ENCODE measurements at regions not wholly inside any gene's neighbourhood (a gene's known extent, or its start where the extent isn't known, plus 50 kb on each side); places are given as distances from the start of the nearest gene placed in this dataset.
"Not testable (repeated sequence)": the region's sequence is repeated elsewhere in the genome, so short reads cannot be mapped to it uniquely, and the experiment has no call there.

DNA sequence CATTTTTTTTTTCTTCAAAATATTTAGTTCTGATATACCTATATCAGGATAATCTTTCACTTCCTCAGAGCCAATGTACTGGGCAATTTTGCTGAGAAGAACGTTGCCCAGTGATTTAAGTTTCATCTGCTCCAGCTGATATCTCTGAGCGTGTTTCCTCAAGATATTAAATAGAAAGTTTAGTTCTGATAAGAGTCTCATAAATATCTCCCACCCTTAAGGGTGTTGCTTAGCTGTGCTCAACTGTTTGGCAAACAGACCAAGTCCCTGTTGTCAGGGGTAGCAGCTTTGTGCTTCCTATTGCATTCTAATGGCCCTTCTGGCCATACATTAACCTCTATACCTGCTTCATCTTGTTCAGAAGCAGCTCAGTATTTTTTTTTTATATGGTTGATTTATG, 84.7 kb upstream of the GPR141 start:
- DNase-seq: no peak
- Histone ChIP-seq H3K4me1 (no peaks in the 10 kb centered on the region), H3K36me3 (no peaks in the 10 kb centered on the region), H3K9me3 (no peaks in the 10 kb centered on the region), H3K27ac (no peak overlapping the region), H3K27me3 (no peaks in the 10 kb centered on the region), H3K4me3 (no peak overlapping the region)
- TF ChIP-seq, protein P1, sequence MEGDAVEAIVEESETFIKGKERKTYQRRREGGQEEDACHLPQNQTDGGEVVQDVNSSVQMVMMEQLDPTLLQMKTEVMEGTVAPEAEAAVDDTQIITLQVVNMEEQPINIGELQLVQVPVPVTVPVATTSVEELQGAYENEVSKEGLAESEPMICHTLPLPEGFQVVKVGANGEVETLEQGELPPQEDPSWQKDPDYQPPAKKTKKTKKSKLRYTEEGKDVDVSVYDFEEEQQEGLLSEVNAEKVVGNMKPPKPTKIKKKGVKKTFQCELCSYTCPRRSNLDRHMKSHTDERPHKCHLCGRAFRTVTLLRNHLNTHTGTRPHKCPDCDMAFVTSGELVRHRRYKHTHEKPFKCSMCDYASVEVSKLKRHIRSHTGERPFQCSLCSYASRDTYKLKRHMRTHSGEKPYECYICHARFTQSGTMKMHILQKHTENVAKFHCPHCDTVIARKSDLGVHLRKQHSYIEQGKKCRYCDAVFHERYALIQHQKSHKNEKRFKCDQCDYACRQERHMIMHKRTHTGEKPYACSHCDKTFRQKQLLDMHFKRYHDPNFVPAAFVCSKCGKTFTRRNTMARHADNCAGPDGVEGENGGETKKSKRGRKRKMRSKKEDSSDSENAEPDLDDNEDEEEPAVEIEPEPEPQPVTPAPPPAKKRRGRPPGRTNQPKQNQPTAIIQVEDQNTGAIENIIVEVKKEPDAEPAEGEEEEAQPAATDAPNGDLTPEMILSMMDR (IDR thresholded peaks at IDR 0.05): no peak
- no peak for TF ChIP-seq POLR2A (IDR thresholded peaks at IDR 0.05)

DNA sequence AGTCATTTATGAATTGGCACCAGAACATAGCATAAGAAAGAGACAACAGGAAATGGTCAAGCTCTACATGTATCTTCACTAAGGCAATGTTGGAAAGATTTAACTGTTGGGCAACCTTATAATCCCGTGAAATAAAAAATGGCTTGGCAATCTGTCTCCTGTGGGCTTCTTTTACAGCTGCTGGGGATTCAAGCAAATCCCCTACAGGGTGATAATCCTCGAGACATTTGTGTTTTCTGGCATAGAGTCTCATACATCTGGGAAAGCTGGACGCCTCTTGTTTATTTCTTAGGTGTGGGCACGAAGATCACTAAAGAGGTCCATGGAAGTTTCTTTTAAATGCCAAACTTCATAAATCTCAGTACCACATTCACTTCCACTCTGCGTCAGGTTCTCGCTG, 82.2 kb upstream of the GPR141 start:
- Histone ChIP-seq H3K9me3 (no peaks in the 10 kb centered on the region), H3K27me3 (no peaks in the 10 kb centered on the region), H3K27ac (no peak overlapping the region), H3K4me3 (no peak overlapping the region), H3K36me3 (no peaks in the 10 kb centered on the region), H3K4me1 (no peaks in the 10 kb centered on the region)
- TF ChIP-seq, protein P1 (IDR thresholded peaks at IDR 0.05): no peak
- TF ChIP-seq POLR2A (IDR thresholded peaks at IDR 0.05): no peak
- DNase-seq: no peak

DNA sequence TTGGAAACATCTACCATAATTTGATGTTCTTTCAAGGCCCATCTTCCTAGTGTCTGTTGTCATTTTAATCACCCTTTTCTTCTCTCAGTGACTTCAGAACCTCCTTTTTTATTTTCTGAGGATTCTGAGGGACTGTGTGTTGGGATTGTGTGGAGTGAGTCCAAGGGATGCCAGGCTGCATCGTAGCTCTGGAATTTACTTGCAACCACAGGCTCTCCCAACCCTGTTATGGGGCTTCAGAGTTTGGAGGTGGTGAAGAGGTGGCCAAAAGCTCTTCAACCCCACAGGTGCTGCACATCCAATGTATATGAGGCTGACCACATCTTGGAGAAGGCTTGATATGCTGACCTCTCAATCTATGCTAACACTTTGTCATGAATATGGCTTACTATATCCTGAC, 79.5 kb upstream of the GPR141 start:
- no peak for TF ChIP-seq POLR2A (IDR thresholded peaks at IDR 0.05)
- TF ChIP-seq, protein P1 (IDR thresholded peaks at IDR 0.05): no peak

DNA sequence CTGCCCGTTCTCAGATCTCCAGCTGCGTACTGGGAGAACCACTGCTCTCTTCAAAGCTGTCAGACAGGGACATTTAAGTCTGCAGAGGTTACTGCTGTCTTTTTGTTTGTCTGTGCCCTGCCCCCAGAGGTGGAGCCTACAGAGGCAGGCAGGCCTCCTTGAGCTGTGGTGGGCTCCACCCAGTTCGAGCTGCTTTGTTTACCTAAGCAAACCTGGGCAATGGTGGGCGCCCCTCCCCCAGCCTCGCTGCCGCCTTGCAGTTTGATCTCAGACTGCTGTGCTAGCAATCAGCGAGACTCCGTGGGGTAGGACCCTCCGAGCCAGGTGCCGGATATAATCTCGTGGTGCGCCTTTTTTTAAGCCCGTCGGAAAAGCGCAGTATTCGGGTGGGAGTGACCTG, 66.2 kb upstream of the GPR141 start:
- H3K9me3 ChIP-seq, H3K27ac ChIP-seq, DNase-seq, H3K4me1 ChIP-seq, H3K27me3 ChIP-seq, H3K36me3 ChIP-seq, H3K4me3 ChIP-seq: not testable (repeated sequence)

More for the DNA sequence above, 79.5 kb upstream of the GPR141 start:
- no peak for DNase-seq
- Histone ChIP-seq H3K27ac (no peak overlapping the region), H3K4me1 (no peaks in the 10 kb centered on the region), H3K27me3 (no peaks in the 10 kb centered on the region), H3K36me3 (no peaks in the 10 kb centered on the region), H3K4me3 (no peak overlapping the region), H3K9me3 (no peaks in the 10 kb centered on the region)

DNA sequence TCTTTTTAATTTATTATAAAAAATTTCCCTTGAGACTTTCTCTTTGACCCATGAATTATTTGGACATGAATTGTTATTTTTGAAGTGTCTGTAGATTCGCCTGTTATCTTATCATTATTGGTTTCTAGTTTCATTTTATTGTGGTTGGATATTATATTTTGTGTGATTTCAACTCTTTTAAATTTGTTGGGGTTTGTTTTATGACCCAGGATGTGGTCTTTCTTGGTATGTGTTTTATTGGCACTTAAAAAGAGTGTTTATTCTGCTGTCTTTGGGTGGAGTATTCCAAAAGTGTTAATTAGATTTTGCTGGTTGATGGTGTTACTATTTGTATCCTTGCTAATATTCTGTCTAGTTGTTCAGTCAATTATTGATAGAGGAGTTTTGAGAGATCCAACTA, 50.5 kb upstream of the GPR141 start:
- Histone ChIP-seq H3K4me1 (no peaks in the 10 kb centered on the region), H3K36me3 (no peaks in the 10 kb centered on the region), H3K27me3 (no peaks in the 10 kb centered on the region), H3K9me3 (peaks cover 0 to 3% (median 0%) of the 10 kb centered on the region in 4 donors), H3K27ac (no peak overlapping the region), H3K4me3 (no peak overlapping the region)
- DNase-seq: no peak
- TF ChIP-seq POLR2A (IDR thresholded peaks at IDR 0.05): no peak
- TF ChIP-seq, protein P1 (IDR thresholded peaks at IDR 0.05): no peak

All from Peyer's patch (tissue), 4 donors.